ENCODE measurements at regions not wholly inside any gene's neighbourhood (a gene's known extent, or its start where the extent isn't known, plus 50 kb on each side); places are given as distances from the start of the nearest gene placed in this dataset.

DNA sequence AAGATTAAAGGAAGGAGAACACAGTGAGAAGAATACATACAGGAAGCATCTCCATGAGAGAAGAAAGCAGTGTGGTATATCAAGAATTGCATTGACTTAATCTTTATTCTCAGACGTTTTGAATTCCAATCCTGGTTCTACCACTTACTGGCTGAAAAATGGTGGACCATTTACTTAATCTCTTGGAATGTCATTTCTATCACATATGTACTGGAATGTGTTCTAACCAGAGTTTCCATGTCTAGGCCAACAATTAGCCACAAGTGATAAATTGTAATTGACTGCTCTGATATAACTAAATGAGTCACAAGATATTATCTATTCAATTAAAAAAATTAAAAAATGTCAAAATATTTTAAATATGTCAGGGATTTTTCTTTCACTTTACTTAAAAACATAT lies 626.1 kb downstream of the PTPRC start (continued):
- TF ChIP-seq, protein P1, sequence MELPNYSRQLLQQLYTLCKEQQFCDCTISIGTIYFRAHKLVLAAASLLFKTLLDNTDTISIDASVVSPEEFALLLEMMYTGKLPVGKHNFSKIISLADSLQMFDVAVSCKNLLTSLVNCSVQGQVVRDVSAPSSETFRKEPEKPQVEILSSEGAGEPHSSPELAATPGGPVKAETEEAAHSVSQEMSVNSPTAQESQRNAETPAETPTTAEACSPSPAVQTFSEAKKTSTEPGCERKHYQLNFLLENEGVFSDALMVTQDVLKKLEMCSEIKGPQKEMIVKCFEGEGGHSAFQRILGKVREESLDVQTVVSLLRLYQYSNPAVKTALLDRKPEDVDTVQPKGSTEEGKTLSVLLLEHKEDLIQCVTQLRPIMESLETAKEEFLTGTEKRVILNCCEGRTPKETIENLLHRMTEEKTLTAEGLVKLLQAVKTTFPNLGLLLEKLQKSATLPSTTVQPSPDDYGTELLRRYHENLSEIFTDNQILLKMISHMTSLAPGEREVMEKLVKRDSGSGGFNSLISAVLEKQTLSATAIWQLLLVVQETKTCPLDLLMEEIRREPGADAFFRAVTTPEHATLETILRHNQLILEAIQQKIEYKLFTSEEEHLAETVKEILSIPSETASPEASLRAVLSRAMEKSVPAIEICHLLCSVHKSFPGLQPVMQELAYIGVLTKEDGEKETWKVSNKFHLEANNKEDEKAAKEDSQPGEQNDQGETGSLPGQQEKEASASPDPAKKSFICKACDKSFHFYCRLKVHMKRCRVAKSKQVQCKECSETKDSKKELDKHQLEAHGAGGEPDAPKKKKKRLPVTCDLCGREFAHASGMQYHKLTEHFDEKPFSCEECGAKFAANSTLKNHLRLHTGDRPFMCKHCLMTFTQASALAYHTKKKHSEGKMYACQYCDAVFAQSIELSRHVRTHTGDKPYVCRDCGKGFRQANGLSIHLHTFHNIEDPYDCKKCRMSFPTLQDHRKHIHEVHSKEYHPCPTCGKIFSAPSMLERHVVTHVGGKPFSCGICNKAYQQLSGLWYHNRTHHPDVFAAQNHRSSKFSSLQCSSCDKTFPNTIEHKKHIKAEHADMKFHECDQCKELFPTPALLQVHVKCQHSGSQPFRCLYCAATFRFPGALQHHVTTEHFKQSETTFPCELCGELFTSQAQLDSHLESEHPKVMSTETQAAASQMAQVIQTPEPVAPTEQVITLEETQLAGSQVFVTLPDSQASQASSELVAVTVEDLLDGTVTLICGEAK (IDR thresholded peaks at IDR 0.05; ENCODE audit: borderline replicate concordance) = no peak
- TF ChIP-seq IRF4 (IDR thresholded peaks at IDR 0.05; ENCODE audit: low read depth, low read length) = no peak

DNA sequence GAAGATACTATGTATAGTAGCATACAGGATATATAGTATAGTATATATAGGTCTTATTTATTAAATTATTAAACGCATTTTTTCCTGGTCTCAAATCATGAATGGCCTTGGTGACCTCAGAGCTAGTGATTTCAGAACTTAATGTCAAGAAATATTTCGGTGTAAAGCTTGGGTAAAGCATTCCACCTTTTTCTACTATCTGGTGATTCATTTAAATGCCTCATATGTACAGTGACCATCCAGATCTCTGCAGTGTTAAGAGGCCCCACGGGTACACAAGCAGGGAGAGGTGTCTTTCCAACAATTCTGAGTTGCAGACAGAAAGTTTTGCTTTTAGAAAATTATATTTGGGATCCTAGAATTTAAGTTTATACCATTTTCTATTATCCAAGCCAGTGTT lies 626.5 kb downstream of the PTPRC start:
- Histone ChIP-seq H3K9ac (ENCODE audit: control insufficient read depth, insufficient read depth, low read length) (no peak overlapping the region), H3K4me2 (ENCODE audit: control insufficient read depth, insufficient read depth) (no peak overlapping the region), H3K4me3 (no peak overlapping the region), H3K9me3 (replicated peaks; ENCODE audit: control insufficient read depth, insufficient read depth, low read length) (no peaks in the 10 kb centered on the region), H3K79me2 (ENCODE audit: control insufficient read depth, insufficient read depth, low read length) (no peaks in the 10 kb centered on the region), H2AFZ (ENCODE audit: control insufficient read depth, low read depth, low read length) (no peak overlapping the region), H3K27ac (ENCODE audit: control insufficient read depth, insufficient read depth) (no peak overlapping the region), H3K36me3 (ENCODE audit: control insufficient read depth in 2 of 2, insufficient read depth in 2 of 2, low read length in 1 of 2) (no peaks in the 10 kb centered on the region), H3K4me1 (ENCODE audit: control insufficient read depth, insufficient read depth, low read length) (no peaks in the 10 kb centered on the region), H3K27me3 (replicated peaks in 1 of 2; ENCODE audit: control insufficient read depth in 2 of 2, insufficient read depth in 2 of 2, low read length in 1 of 2) (no peaks in the 10 kb centered on the region), H4K20me1 (ENCODE audit: control insufficient read depth, insufficient read depth) (no peaks in the 10 kb centered on the region)
- WGBS (ENCODE audit: insufficient coverage, insufficient replicate concordance, low lambda C conversion rate, missing lambda C conversion rate) = 24% methylated on average over 3 of the region's 3 CpGs
- ChIA-PET CTCF (interaction anchor here (1.0 kb wide), 1 partner anchor 43 kb away, joined by 3 read pairs; no protein-coding TSS in a partner anchor), POLR2A (no interaction called here), SMC1A (ENCODE audit: uncharacterized antibody, unreplicated experiment) (no interaction called here), RAD21 (ENCODE audit: unreplicated experiment) (no interaction called here)
- TF ChIP-seq KAT2A (conservative IDR thresholded peaks at IDR 0.05; ENCODE audit: control insufficient read depth, low read depth, low read length) (no peak), JUND (IDR thresholded peaks at IDR 0.05; ENCODE audit: low read depth, low read length) (no peak), IRF4 (IDR thresholded peaks at IDR 0.05; ENCODE audit: low read depth, low read length) (no peak), FOS (IDR thresholded peaks at IDR 0.05; ENCODE audit: borderline replicate concordance, extremely low read depth, insufficient read length) (no peak), SIX5 (IDR thresholded peaks at IDR 0.05; ENCODE audit: low read depth, low read length, severe bottlenecking) (no peak), PAX8 (IDR thresholded peaks at IDR 0.05) (no peak), WRNIP1 (IDR thresholded peaks at IDR 0.05; ENCODE audit: borderline replicate concordance, low read depth, low read length) (no peak), SRF (IDR thresholded peaks at IDR 0.05; ENCODE audit: low read depth in 2 of 2, low read length in 2 of 2) (no peak), NR2C2 (IDR thresholded peaks at IDR 0.05; ENCODE audit: borderline replicate concordance, control insufficient read depth, insufficient read length, low read depth) (no peak), NR2F1 (conservative IDR thresholded peaks at IDR 0.05) (no peak), RUNX3 (IDR thresholded peaks at IDR 0.05; ENCODE audit: low read length) (no peak), YBX1 (IDR thresholded peaks at IDR 0.05) (no peak)
- TF ChIP-seq, protein P2, sequence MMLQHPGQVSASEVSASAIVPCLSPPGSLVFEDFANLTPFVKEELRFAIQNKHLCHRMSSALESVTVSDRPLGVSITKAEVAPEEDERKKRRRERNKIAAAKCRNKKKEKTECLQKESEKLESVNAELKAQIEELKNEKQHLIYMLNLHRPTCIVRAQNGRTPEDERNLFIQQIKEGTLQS (IDR thresholded peaks at IDR 0.05; ENCODE audit: borderline replicate concordance, extremely low read depth, low read depth, low read length) = no peak
- TF ChIP-seq, protein P3, sequence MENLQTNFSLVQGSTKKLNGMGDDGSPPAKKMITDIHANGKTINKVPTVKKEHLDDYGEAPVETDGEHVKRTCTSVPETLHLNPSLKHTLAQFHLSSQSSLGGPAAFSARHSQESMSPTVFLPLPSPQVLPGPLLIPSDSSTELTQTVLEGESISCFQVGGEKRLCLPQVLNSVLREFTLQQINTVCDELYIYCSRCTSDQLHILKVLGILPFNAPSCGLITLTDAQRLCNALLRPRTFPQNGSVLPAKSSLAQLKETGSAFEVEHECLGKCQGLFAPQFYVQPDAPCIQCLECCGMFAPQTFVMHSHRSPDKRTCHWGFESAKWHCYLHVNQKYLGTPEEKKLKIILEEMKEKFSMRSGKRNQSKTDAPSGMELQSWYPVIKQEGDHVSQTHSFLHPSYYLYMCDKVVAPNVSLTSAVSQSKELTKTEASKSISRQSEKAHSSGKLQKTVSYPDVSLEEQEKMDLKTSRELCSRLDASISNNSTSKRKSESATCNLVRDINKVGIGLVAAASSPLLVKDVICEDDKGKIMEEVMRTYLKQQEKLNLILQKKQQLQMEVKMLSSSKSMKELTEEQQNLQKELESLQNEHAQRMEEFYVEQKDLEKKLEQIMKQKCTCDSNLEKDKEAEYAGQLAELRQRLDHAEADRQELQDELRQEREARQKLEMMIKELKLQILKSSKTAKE (IDR thresholded peaks at IDR 0.05; ENCODE audit: low read depth, poor library complexity, severe bottlenecking) = no peak
- TF ChIP-seq, protein P4, sequence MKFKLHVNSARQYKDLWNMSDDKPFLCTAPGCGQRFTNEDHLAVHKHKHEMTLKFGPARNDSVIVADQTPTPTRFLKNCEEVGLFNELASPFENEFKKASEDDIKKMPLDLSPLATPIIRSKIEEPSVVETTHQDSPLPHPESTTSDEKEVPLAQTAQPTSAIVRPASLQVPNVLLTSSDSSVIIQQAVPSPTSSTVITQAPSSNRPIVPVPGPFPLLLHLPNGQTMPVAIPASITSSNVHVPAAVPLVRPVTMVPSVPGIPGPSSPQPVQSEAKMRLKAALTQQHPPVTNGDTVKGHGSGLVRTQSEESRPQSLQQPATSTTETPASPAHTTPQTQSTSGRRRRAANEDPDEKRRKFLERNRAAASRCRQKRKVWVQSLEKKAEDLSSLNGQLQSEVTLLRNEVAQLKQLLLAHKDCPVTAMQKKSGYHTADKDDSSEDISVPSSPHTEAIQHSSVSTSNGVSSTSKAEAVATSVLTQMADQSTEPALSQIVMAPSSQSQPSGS (IDR thresholded peaks at IDR 0.05; ENCODE audit: low read length) = no peak
- BruUV-seq (replicated peaks) = no TSS peak
- DNase-seq (ENCODE audit: low read depth, low spot score) (no peak), ATAC-seq (no peak), FAIRE-seq (no peak)
- intact Hi-C loops (cut with micrococcal nuclease; ENCODE audit: unreplicated experiment) (no loop called here), in situ Hi-C loops (cut with MboI) (no loop called here)
